Neuronal stem cell (in vitro differentiated cells): ENCODE measurements at regions not wholly inside any gene's neighbourhood (a gene's known extent, or its start where the extent isn't known, plus 50 kb on each side); places are given as distances from the start of the nearest gene placed in this dataset.

Experiments used
- DNase-seq: peaks from one replicate; pipeline ENCODE4 v3.0.0-alpha.2; 2013; ENCODE audit warnings: low spot score
- H2AFZ ChIP-seq: one replicate; pipeline ENCODE4 v1.6.1; 2013; ENCODE audit warnings: mild to moderate bottlenecking, low read length, inconsistent platforms
- H2AK5ac ChIP-seq: 2 replicates; pipeline ENCODE4 v1.6.1; 2013; ENCODE audit warnings: low read depth, mild to moderate bottlenecking, inconsistent platforms, low read length, moderate library complexity, mixed read lengths
- H2BK120ac ChIP-seq: 2 replicates; pipeline ENCODE4 v1.6.1; 2013; ENCODE audit warnings: low read depth, mild to moderate bottlenecking, inconsistent platforms, low read length, moderate library complexity, mixed read lengths
- H2BK12ac ChIP-seq: one replicate; pipeline ENCODE4 v1.6.1; 2013; ENCODE audit warnings: low read length, inconsistent platforms
- H2BK15ac ChIP-seq: 2 replicates; pipeline ENCODE4 v1.6.1; 2013; ENCODE audit warnings: mild to moderate bottlenecking, low read length, inconsistent platforms, mixed read lengths
- H2BK5ac ChIP-seq: one replicate; pipeline ENCODE4 v1.6.1; 2013; ENCODE audit warnings: inconsistent platforms, mild to moderate bottlenecking, low read length, moderate library complexity
- H3K14ac ChIP-seq: one replicate; pipeline ENCODE4 v1.6.1; 2013; ENCODE audit warnings: low read length, inconsistent platforms
- H3K18ac ChIP-seq: 2 replicates; pipeline ENCODE4 v1.6.1; 2013; ENCODE audit warnings: low read length, inconsistent platforms
- H3K23ac ChIP-seq: 2 replicates; pipeline ENCODE4 v1.6.1; 2013; ENCODE audit warnings: low read depth, mild to moderate bottlenecking, mixed read lengths, low read length, inconsistent platforms; ENCODE audit not compliant: poor library complexity
- H3K27ac ChIP-seq: replicated peaks from 3 replicates; pipeline ENCODE4 v1.5.1; 2013; ENCODE audit warnings: low read length, inconsistent platforms
- H3K27me3 ChIP-seq, 3 experiments: 2 replicates each; pipeline ENCODE4 v1.6.1; 2013; ENCODE audit warnings: low read length in 3 of 3, mild to moderate bottlenecking in 2 of 3, inconsistent platforms in 1 of 3, low read depth in 1 of 3, mixed read lengths in 1 of 3, moderate library complexity in 1 of 3; ENCODE audit not compliant: control insufficient read depth in 3 of 3, insufficient read depth in 3 of 3
- H3K36me3 ChIP-seq, 2 donors: replicated peaks in 1 of 2; 2 replicates each; pipeline ENCODE4 v1.6.1; 2013; ENCODE audit warnings: low read length in 2 of 2; ENCODE audit not compliant: control insufficient read depth in 2 of 2, insufficient read depth in 2 of 2
- H3K4ac ChIP-seq: 2 replicates; pipeline ENCODE4 v1.6.1; 2013; ENCODE audit warnings: inconsistent platforms, mild to moderate bottlenecking, low read length, moderate library complexity
- H3K4me1 ChIP-seq, 2 donors: 1 replicate in 1 of 2; 2 replicates in 1 of 2; pipeline ENCODE4 v1.6.1; 2013; ENCODE audit warnings: low read length in 2 of 2, low read depth in 1 of 2; ENCODE audit not compliant: control insufficient read depth in 2 of 2, insufficient read depth in 1 of 2
- H3K4me2 ChIP-seq: one replicate; pipeline ENCODE4 v1.6.1; 2013; ENCODE audit warnings: mild to moderate bottlenecking, low read length, inconsistent platforms; ENCODE audit not compliant: insufficient read depth, poor library complexity, severe bottlenecking
- H3K4me3 ChIP-seq, 2 donors: 2 replicates each; pipeline ENCODE4 v1.5.1; 2013; ENCODE audit warnings: low read length in 2 of 2, mild to moderate bottlenecking in 2 of 2, inconsistent platforms in 1 of 2, moderate library complexity in 1 of 2
- H3K79me1 ChIP-seq: one replicate; pipeline ENCODE4 v1.6.1; 2013; ENCODE audit warnings: low read depth, mild to moderate bottlenecking, inconsistent platforms, low read length, moderate library complexity
- H3K9ac ChIP-seq: one replicate; pipeline ENCODE4 v1.6.1; 2013; ENCODE audit warnings: mild to moderate bottlenecking, low read depth, low read length, inconsistent platforms; ENCODE audit not compliant: poor library complexity
- H3K9me3 ChIP-seq, 2 donors: replicated peaks in 1 of 2; 2 replicates each; pipeline versions ENCODE3 to v1.6.1; 2013; ENCODE audit warnings: low read length in 2 of 2, mild to moderate bottlenecking in 2 of 2, inconsistent platforms in 1 of 2, low read depth in 1 of 2, mixed read lengths in 1 of 2, moderate library complexity in 1 of 2; ENCODE audit not compliant: control insufficient read depth in 2 of 2, insufficient read depth in 1 of 2
- H4K8ac ChIP-seq: one replicate; pipeline ENCODE4 v1.6.1; 2013; ENCODE audit warnings: low read depth, mild to moderate bottlenecking, inconsistent platforms, low read length, moderate library complexity
- H4K91ac ChIP-seq: one replicate; pipeline ENCODE4 v1.6.1; 2013; ENCODE audit warnings: low read length, low read depth, mild to moderate bottlenecking, inconsistent platforms; ENCODE audit not compliant: poor library complexity
- WGBS, 2 donors: extraction: QIAGEN DNeasy Blood & Tissue Kit; methylation state at CpG; one replicate each; pipeline ENCODE4 v1.1.7; 2013; ENCODE audit warnings: missing lambda C conversion rate in 2 of 2, mixed read lengths in 1 of 2; ENCODE audit not compliant: insufficient read length in 2 of 2, insufficient replicate concordance in 1 of 2; ENCODE audit errors: extremely low coverage in 2 of 2; 5-methylcytosine and 5-hydroxymethylcytosine counted together

DNA sequence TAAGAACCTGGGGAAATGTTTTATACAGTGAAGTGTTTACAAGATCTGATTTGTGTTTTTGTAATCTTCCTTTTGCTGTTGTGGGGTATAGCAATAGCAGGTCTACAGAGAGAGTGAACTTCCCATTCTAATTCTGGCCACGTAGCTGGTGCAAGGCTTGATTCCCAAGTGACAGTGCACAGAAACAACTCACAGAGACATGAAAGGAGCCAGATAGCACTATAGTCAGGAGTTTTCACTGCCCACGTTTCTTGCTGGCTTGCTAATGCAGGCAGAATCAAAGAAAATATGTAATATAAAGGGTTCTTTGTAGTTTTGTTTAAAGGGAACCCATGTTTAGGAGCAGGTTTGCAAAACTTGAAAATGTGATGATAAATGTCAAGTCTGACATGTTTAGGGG is 170.9 kb upstream of the IVNS1ABP start:
- DNase-seq: no peak
- H2BK12ac ChIP-seq: no peak overlapping the region
- H2AK5ac ChIP-seq: no peak overlapping the region
- no peak overlapping the region for H4K8ac ChIP-seq
- H3K4me2 ChIP-seq: no peak overlapping the region
- no peak overlapping the region for H2BK120ac ChIP-seq
- H3K4ac ChIP-seq: no peak overlapping the region
- H3K9ac ChIP-seq: no peak overlapping the region
- H3K18ac ChIP-seq: no peak overlapping the region
- H2BK5ac ChIP-seq: no peak overlapping the region
- no peak overlapping the region for H4K91ac ChIP-seq
- peaks cover 14 to 20% of the 10 kb centered on the region in 2 donors for H3K4me1 ChIP-seq
- H3K36me3 ChIP-seq: no peaks in the 10 kb centered on the region
- H3K9me3 ChIP-seq: no peaks in the 10 kb centered on the region
- H3K4me3 ChIP-seq: no peak overlapping the region
- H3K79me1 ChIP-seq: no peaks in the 10 kb centered on the region
- H3K23ac ChIP-seq: no peak overlapping the region
- H3K14ac ChIP-seq: no peak overlapping the region
- WGBS, 2 donors: no CpG with 5 or more reads among the region's 2 CpGs
- H2AFZ ChIP-seq: no peak overlapping the region
- peaks cover 0 to 7% (median 0%) of the 10 kb centered on the region in 3 experiments for H3K27me3 ChIP-seq
- H2BK15ac ChIP-seq: no peak overlapping the region
- no peak overlapping the region for H3K27ac ChIP-seq

DNA sequence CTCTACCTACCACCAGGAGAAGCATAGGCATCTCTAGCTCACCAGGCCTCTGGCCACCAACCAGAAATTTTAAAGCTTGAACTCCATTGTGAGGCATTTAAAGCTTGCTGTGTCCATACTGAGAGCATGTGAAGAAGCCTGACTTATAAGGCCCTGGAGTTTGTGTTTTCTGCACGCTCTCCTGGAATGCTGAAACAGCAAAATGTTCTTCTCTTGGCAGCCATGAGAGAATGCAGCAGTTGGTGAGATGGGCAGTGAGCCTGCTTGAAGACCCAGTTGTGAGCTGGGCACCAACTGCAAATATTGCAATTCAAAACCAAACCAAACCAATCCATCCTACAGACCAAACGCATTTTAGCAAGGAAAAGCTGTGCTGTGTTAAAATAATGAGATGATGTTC is 170.0 kb upstream of the IVNS1ABP start:
- no peak overlapping the region for H2BK12ac ChIP-seq
- H2AK5ac ChIP-seq: no peak overlapping the region
- DNase-seq: no peak
- no peak overlapping the region for H3K4me3 ChIP-seq
- H3K14ac ChIP-seq: no peak overlapping the region
- no peak overlapping the region for H3K18ac ChIP-seq
- H3K4me1 ChIP-seq: peaks cover 14 to 20% of the 10 kb centered on the region in 2 donors
- H2BK5ac ChIP-seq: no peak overlapping the region
- H3K79me1 ChIP-seq: no peaks in the 10 kb centered on the region
- H2BK120ac ChIP-seq: no peak overlapping the region
- no peaks in the 10 kb centered on the region for H3K36me3 ChIP-seq
- no peak overlapping the region for H3K4me2 ChIP-seq
- no peak overlapping the region for H4K91ac ChIP-seq
- H3K23ac ChIP-seq: no peak overlapping the region
- H3K27me3 ChIP-seq: peaks cover 0 to 7% (median 0%) of the 10 kb centered on the region in 3 experiments
- no peak overlapping the region for H4K8ac ChIP-seq
- no CpG with 5 or more reads among the region's 2 CpGs for WGBS, 2 donors
- H2AFZ ChIP-seq: no peak overlapping the region
- no peak overlapping the region for H2BK15ac ChIP-seq
- no peak overlapping the region for H3K9ac ChIP-seq
- no peak overlapping the region for H3K4ac ChIP-seq
- no peaks in the 10 kb centered on the region for H3K9me3 ChIP-seq
- no peak overlapping the region for H3K27ac ChIP-seq

DNA sequence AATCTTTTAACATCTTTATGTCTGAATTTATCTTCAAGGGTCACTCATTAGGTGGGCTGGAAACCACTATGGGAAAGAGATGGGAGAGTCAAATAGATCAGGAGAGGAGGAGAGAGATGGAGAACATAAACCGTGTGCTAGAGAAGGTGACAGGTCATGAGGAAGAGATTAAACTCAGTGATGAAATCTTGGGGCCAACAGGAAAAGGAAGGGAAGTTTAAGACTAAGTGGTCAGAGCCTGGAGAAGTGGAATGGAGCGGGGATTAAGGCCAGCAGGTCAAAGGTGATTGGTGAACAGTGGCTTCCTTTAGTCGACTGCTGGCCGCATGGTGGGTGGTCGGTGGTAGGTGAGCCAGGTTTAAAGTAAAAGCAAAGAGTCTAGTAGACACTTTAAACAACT is 169.3 kb upstream of the IVNS1ABP start:
- peak; percentile 20 for DNase-seq
- Histone ChIP-seq H3K4me2 (no peak overlapping the region), H3K23ac (no peak overlapping the region), H3K27ac (no peak overlapping the region), H2BK15ac (no peak overlapping the region), H3K9me3 (no peaks in the 10 kb centered on the region), H3K14ac (no peak overlapping the region), H3K4me3 (no peak overlapping the region), H4K91ac (no peak overlapping the region), H3K4ac (no peak overlapping the region), H2BK120ac (no peak overlapping the region), H2AFZ (no peak overlapping the region), H4K8ac (no peak overlapping the region), H2BK12ac (no peak overlapping the region), H3K9ac (no peak overlapping the region), H3K27me3 (peaks cover 0 to 7% (median 0%) of the 10 kb centered on the region in 3 experiments), H2AK5ac (no peak overlapping the region), H2BK5ac (no peak overlapping the region), H3K79me1 (no peaks in the 10 kb centered on the region), H3K18ac (no peak overlapping the region), H3K36me3 (no peaks in the 10 kb centered on the region), H3K4me1 (peaks cover 14 to 20% of the 10 kb centered on the region in 2 donors)
- WGBS, 2 donors: no CpG with 5 or more reads among the region's 5 CpGs

DNA sequence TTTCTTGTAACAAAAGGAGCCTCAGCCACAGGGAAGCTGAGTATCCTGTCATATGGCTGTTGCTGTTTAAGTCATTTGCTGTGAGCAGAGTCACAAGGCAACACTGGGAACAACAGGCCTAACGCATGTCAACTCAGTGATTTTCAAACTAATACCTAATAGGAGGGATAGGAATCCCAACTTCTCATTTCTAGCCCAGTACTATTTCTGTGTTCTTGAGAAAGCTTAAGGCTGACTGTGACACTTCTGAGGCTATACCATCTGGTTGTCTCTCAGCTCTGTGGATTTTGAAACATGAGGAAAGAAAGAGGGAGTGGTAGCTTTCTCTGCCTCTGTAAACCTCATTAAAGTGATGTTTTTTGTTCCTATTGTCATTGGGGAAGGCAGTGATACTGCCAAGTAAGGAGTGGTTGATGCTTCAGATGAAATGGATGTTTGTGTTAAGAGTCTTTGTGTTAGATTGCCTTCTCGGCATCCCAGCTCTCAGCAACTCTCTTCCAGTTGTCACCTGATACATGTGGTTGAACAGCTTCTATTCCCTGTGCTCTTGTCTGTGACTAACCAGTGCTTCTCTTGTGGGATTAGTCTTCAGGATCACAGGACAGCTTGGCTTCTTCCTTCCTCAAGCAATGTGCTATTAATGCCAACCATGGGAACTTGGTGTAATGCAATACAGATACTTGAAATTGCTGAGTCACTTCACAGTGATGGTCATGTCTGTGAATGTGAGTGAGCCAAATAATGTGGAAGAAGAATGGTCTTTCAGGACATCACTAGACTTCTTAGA is 166.8 kb upstream of the IVNS1ABP start:
- Histone ChIP-seq H3K4me1 (peaks cover 26 to 30% of the 10 kb centered on the region in 2 donors), H3K4me3 (no peak overlapping the region), H2BK5ac (no peak overlapping the region), H2BK15ac (no peak overlapping the region), H3K4ac (no peak overlapping the region), H3K27ac (peak overlapping the region; percentile 56), H3K9ac (no peak overlapping the region), H2AK5ac (no peak overlapping the region), H2AFZ (peak overlapping the region; percentile 66), H3K36me3 (no peaks in the 10 kb centered on the region), H3K4me2 (no peak overlapping the region), H3K23ac (no peak overlapping the region), H3K14ac (no peak overlapping the region), H4K91ac (no peak overlapping the region), H3K27me3 (peaks cover 0 to 12% (median 0%) of the 10 kb centered on the region in 3 experiments), H2BK12ac (no peak overlapping the region), H3K79me1 (no peaks in the 10 kb centered on the region), H2BK120ac (no peak overlapping the region), H3K9me3 (no peaks in the 10 kb centered on the region), H4K8ac (no peak overlapping the region), H3K18ac (no peak overlapping the region)
- WGBS, 2 donors: no CpG with 5 or more reads among the region's 2 CpGs
- DNase-seq: no peak
